WI38 (cell line): ENCODE measurements at regions not wholly inside any gene's neighbourhood (a gene's known extent, or its start where the extent isn't known, plus 50 kb on each side); places are given as distances from the start of the nearest gene placed in this dataset.

Source experiments
- H3K4me3 ChIP-seq: 2 replicates; pipeline ENCODE4 v1.5.1; 2011; ENCODE audit warnings: low read depth, mild to moderate bottlenecking, control low read depth, low read length
- CTCF ChIP-seq: IDR thresholded peaks from 2 replicates; pipeline ENCODE4 v1.5.1; 2012; ENCODE audit warnings: low read depth, mild to moderate bottlenecking, control low read depth, low read length

- TF ChIP-seq CTCF, result no peak
Observed at GRCh38 chr1:185449378-185450059, 132.5 kb upstream of the IVNS1ABP start.

GRCh38 chr1:185448591-185449186 lies 131.6 kb upstream of the IVNS1ABP start:
- no peak overlapping the region for H3K4me3 ChIP-seq
- no peak for TF ChIP-seq CTCF

More at GRCh38 chr1:185449378-185450059, 132.5 kb upstream of the IVNS1ABP start:
- H3K4me3 ChIP-seq, result no peak overlapping the region

GRCh38 chr1:185446131-185446530 lies 129.1 kb upstream of the IVNS1ABP start:
- no peak overlapping the region for H3K4me3 ChIP-seq
- no peak for TF ChIP-seq CTCF

- H3K4me3 ChIP-seq, result no peak overlapping the region
- no peak for TF ChIP-seq CTCF
Observed at GRCh38 chr1:185445594-185445993, 128.6 kb upstream of the IVNS1ABP start.

- no peak for TF ChIP-seq CTCF
- no peak overlapping the region for H3K4me3 ChIP-seq
Observed at GRCh38 chr1:185444676-185445075, 127.6 kb upstream of the IVNS1ABP start.

GRCh38 chr1:185442050-185442449 lies 125.0 kb upstream of the IVNS1ABP start:
- no peak overlapping the region for H3K4me3 ChIP-seq
- TF ChIP-seq CTCF, result no peak

GRCh38 chr1:185441605-185442004 lies 124.6 kb upstream of the IVNS1ABP start:
- no peak for TF ChIP-seq CTCF
- no peak overlapping the region for H3K4me3 ChIP-seq
